ENCODE measurements at regions not wholly inside any gene's neighbourhood (a gene's known extent, or its start where the extent isn't known, plus 50 kb on each side); places are given as distances from the start of the nearest gene placed in this dataset.

DNA sequence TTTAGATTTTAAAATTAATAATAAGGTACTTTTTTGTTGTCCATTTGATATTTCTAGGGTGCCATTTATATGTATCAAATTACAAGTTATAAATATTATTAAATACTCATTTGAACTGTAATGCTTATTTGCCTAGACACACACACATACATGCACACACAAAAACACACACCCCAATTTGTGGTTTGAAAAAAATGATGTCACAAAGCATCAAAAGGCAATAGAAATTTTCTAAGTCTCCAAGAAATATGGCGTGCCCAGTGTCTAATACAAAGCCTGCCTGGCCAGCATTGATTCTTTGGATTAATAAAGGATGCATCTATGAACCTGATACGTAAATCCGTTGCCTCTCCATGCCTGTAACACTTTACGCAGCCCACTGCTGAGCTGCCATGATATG, 252.8 kb upstream of the BLID start:
- TF ChIP-seq, protein P1, sequence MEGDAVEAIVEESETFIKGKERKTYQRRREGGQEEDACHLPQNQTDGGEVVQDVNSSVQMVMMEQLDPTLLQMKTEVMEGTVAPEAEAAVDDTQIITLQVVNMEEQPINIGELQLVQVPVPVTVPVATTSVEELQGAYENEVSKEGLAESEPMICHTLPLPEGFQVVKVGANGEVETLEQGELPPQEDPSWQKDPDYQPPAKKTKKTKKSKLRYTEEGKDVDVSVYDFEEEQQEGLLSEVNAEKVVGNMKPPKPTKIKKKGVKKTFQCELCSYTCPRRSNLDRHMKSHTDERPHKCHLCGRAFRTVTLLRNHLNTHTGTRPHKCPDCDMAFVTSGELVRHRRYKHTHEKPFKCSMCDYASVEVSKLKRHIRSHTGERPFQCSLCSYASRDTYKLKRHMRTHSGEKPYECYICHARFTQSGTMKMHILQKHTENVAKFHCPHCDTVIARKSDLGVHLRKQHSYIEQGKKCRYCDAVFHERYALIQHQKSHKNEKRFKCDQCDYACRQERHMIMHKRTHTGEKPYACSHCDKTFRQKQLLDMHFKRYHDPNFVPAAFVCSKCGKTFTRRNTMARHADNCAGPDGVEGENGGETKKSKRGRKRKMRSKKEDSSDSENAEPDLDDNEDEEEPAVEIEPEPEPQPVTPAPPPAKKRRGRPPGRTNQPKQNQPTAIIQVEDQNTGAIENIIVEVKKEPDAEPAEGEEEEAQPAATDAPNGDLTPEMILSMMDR (IDR thresholded peaks at IDR 0.05): no peak
- no peak for TF ChIP-seq POLR2AphosphoS5 (IDR thresholded peaks at IDR 0.05)
- TF ChIP-seq POLR2A (IDR thresholded peaks at IDR 0.05): no peak
- TF ChIP-seq EP300 (IDR thresholded peaks at IDR 0.05): no peak
- no peaks in the 10 kb centered on the region for H3K27me3 ChIP-seq
- no peak for DNase-seq
- WGBS, 5 donors: 85 to 94% (median 91%) methylated on average over 4 of the region's 4 CpGs
- no peak overlapping the region for H3K27ac ChIP-seq
- peaks cover 0 to 8% (median 2%) of the 10 kb centered on the region in 4 donors for H3K4me1 ChIP-seq
- no peaks in the 10 kb centered on the region for H3K9me3 ChIP-seq
- intact Hi-C loops (cut with DNase I; ENCODE audit: low total_unique reads): no loop called here
- no peaks in the 10 kb centered on the region for H3K36me3 ChIP-seq
- no peak overlapping the region for H3K4me3 ChIP-seq

DNA sequence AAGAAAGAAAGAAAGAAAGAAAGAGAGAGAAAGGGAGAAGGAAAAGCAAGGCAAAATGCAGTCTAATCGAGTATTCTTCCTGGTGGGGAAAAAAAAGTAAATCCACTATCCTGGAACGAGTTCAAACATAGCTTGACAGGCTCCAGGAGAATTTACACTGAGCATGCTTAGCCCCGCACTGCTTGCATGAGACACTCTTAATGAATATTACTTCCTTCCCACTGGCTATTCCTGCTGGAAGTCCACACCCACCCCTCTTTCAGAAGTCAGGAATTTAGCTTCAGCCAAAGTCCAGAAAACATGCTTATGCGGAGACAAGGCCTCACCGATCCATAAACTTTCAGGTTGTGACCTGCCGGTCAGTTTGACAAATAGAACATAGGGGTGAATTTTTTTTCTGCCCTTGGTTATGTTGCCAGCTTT, 251.8 kb upstream of the BLID start:
- peak in 1 of 2 donors; percentile 90 for DNase-seq
- intact Hi-C loops (cut with DNase I; ENCODE audit: low total_unique reads): no loop called here
- TF ChIP-seq POLR2A (IDR thresholded peaks at IDR 0.05) (no peak), POLR2AphosphoS5 (IDR thresholded peaks at IDR 0.05) (no peak), EP300 (IDR thresholded peaks at IDR 0.05) (no peak)
- TF ChIP-seq, protein P1 (IDR thresholded peaks at IDR 0.05): no peak
- H3K27me3 ChIP-seq: no peaks in the 10 kb centered on the region
- H3K36me3 ChIP-seq: no peaks in the 10 kb centered on the region
- H3K4me1 ChIP-seq: peaks cover 0 to 8% (median 2%) of the 10 kb centered on the region in 4 donors
- H3K9me3 ChIP-seq: no peaks in the 10 kb centered on the region
- H3K4me3 ChIP-seq: no peak overlapping the region
- 13 to 33% (median 17%) methylated on average over 6 of the region's 6 CpGs for WGBS, 5 donors
- H3K27ac ChIP-seq: peak overlapping the region in 2 of 5 donors; percentile 7 to 49

DNA sequence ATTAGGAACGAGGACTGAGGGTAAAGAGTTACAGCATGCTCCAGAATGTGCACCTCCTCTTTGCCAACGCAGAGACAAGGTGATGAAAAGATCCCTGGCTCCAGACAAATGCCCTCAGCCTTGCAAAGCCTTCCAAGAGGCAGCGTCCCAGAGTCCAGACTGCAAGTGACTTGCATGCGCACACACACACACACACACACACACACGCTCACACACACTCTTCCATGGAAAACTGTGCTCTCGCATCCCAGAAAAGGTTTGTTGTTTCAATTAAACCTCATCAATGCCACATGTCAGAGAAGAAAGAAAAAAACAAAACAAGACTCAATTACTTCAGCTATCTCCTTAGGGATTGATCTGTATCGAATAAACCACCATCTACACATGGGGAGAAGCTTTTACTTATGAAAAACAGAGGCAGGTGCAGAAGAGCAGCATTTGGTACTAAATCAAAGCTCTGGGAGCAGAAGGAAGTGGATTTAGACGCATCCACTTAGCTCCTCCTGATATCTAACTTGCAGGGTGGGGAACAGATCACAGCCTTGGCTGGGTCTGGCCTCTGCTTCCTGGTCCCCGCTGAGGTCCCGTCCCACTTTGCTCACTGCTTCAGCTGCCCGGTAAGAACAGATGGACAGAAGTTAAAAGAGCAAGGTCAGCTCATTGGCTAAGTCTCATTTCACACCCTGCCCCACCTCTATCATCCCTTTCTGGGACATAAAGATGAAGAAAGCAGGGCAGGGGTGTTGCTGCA, 249.8 kb upstream of the BLID start:
- Histone ChIP-seq H3K36me3 (no peaks in the 10 kb centered on the region), H3K27me3 (no peaks in the 10 kb centered on the region), H3K9me3 (no peaks in the 10 kb centered on the region), H3K27ac (no peak overlapping the region), H3K4me3 (no peak overlapping the region), H3K4me1 (peaks cover 0 to 8% (median 2%) of the 10 kb centered on the region in 4 donors)
- 53 to 64% (median 60%) methylated on average over 11 of the region's 11 CpGs for WGBS, 5 donors
- intact Hi-C loops (cut with DNase I; ENCODE audit: low total_unique reads): no loop called here
- DNase-seq: peak in 1 of 2 donors; percentile 35
- TF ChIP-seq POLR2AphosphoS5 (IDR thresholded peaks at IDR 0.05): no peak
- TF ChIP-seq EP300 (IDR thresholded peaks at IDR 0.05): no peak
- no peak for TF ChIP-seq POLR2A (IDR thresholded peaks at IDR 0.05)
- TF ChIP-seq, protein P1 (IDR thresholded peaks at IDR 0.05): no peak

- no peaks in the 10 kb centered on the region for H3K27me3 ChIP-seq
- DNase-seq: no peak
- H3K27ac ChIP-seq: no peak overlapping the region
- H3K9me3 ChIP-seq: no peaks in the 10 kb centered on the region
- WGBS, 5 donors: 69 to 82% (median 74%) methylated on average over 5 of the region's 5 CpGs
- no peaks in the 10 kb centered on the region for H3K36me3 ChIP-seq
- intact Hi-C loops (cut with DNase I; ENCODE audit: low total_unique reads): no loop called here
- no peak for TF ChIP-seq EP300 (IDR thresholded peaks at IDR 0.05)
- TF ChIP-seq POLR2A (IDR thresholded peaks at IDR 0.05): no peak
- TF ChIP-seq, protein P1 (IDR thresholded peaks at IDR 0.05): no peak
- TF ChIP-seq POLR2AphosphoS5 (IDR thresholded peaks at IDR 0.05): no peak
- H3K4me3 ChIP-seq: no peak overlapping the region
- peaks cover 0 to 7% (median 2%) of the 10 kb centered on the region in 4 donors for H3K4me1 ChIP-seq
Observed at GRCh38 chr11:122363296-122363695, 247.3 kb upstream of the BLID start.

Data from stomach (tissue), 8 donors.